ENCODE measurements at regions not wholly inside any gene's neighbourhood (a gene's known extent, or its start where the extent isn't known, plus 50 kb on each side); places are given as distances from the start of the nearest gene placed in this dataset.

DNA sequence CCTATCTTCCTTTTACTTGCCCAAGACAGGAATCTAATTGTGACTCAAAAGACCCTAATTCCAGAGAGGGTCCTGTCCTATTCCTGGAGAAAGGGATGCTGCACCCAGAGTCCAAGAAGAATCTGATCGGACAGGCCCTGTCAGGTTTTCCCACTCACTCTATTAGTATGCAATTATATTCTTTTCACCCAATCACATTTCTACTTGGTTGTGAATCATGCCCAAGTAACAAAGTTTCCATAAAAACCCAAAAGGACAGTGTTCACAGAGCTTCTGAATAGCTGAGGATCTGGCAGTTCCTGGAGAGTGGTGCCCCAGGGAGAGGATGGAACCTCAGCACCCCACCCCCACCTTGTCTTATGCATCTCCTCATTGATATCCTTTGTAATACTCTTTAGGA is 135.3 kb upstream of the SLITRK5 start:
- Mint-ChIP-seq H3K9me3 (peaks cover 13 to 15% of the 10 kb centered on the region in 2 donors), H3K27ac (no peak overlapping the region), H3K4me1 (no peaks in the 10 kb centered on the region), H3K36me3 (no peaks in the 10 kb centered on the region), H3K27me3 (ENCODE audit: low read depth in 2 of 2) (no peaks in the 10 kb centered on the region), H3K4me3 (no peak overlapping the region)
- no peak for ATAC-seq
- intact Hi-C loops (cut with micrococcal nuclease): no loop called here
- Histone ChIP-seq H3K27ac (ENCODE audit: low read length) (no peak overlapping the region), H3K27me3 (ENCODE audit: control insufficient read depth, insufficient read depth, low read length) (no peaks in the 10 kb centered on the region), H3K4me3 (ENCODE audit: low read length) (no peak overlapping the region), H3K9me3 (ENCODE audit: control insufficient read depth, insufficient read depth, low read length) (peaks cover 3% of the 10 kb centered on the region), H3K4me1 (ENCODE audit: control insufficient read depth, insufficient read depth, low read length) (no peaks in the 10 kb centered on the region), H3K36me3 (ENCODE audit: control insufficient read depth, insufficient read depth, low read length) (no peaks in the 10 kb centered on the region)
- no peak for DNase-seq
- TF ChIP-seq, protein P1, sequence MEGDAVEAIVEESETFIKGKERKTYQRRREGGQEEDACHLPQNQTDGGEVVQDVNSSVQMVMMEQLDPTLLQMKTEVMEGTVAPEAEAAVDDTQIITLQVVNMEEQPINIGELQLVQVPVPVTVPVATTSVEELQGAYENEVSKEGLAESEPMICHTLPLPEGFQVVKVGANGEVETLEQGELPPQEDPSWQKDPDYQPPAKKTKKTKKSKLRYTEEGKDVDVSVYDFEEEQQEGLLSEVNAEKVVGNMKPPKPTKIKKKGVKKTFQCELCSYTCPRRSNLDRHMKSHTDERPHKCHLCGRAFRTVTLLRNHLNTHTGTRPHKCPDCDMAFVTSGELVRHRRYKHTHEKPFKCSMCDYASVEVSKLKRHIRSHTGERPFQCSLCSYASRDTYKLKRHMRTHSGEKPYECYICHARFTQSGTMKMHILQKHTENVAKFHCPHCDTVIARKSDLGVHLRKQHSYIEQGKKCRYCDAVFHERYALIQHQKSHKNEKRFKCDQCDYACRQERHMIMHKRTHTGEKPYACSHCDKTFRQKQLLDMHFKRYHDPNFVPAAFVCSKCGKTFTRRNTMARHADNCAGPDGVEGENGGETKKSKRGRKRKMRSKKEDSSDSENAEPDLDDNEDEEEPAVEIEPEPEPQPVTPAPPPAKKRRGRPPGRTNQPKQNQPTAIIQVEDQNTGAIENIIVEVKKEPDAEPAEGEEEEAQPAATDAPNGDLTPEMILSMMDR (IDR thresholded peaks at IDR 0.05): no peak
- WGBS (ENCODE audit: insufficient coverage): 89% methylated on average over 1 of the region's 1 CpG

DNA sequence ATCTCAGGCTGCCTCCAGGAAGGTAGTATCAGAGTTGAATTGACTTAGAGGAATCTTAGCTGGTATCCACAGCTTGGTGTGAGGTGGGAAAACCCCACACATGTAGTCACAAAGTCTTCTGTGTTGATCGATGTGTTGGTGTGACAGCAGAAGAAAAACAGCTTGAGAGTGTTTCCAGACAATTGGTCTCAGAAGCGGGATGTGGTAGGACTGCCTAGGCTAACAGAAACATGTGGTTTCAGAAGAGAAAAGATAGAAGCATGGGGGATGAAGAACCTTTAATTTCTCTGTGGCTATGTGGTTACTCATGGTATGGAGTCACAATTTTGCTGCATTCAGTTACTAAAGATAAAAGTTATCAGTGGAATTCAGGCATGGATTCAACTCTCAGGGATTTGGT is 134.7 kb upstream of the SLITRK5 start:
- intact Hi-C loops (cut with micrococcal nuclease): no loop called here
- 82% methylated on average over 2 of the region's 2 CpGs for WGBS (ENCODE audit: insufficient coverage)
- Mint-ChIP-seq H3K36me3 (no peaks in the 10 kb centered on the region), H3K27ac (no peak overlapping the region), H3K4me3 (no peak overlapping the region), H3K4me1 (no peaks in the 10 kb centered on the region), H3K9me3 (peaks cover 12% of the 10 kb centered on the region in 2 donors), H3K27me3 (ENCODE audit: low read depth in 2 of 2) (no peaks in the 10 kb centered on the region)
- DNase-seq (no peak), ATAC-seq (peak in 1 of 3 donors; percentile 22)
- H3K27ac ChIP-seq (ENCODE audit: low read length): no peak overlapping the region
- H3K4me3 ChIP-seq (ENCODE audit: low read length): no peak overlapping the region
- H3K27me3 ChIP-seq (ENCODE audit: control insufficient read depth, insufficient read depth, low read length): no peaks in the 10 kb centered on the region
- peaks cover 3% of the 10 kb centered on the region for H3K9me3 ChIP-seq (ENCODE audit: control insufficient read depth, insufficient read depth, low read length)
- no peaks in the 10 kb centered on the region for H3K36me3 ChIP-seq (ENCODE audit: control insufficient read depth, insufficient read depth, low read length)
- TF ChIP-seq, protein P1 (IDR thresholded peaks at IDR 0.05): no peak
- H3K4me1 ChIP-seq (ENCODE audit: control insufficient read depth, insufficient read depth, low read length): no peaks in the 10 kb centered on the region

DNA sequence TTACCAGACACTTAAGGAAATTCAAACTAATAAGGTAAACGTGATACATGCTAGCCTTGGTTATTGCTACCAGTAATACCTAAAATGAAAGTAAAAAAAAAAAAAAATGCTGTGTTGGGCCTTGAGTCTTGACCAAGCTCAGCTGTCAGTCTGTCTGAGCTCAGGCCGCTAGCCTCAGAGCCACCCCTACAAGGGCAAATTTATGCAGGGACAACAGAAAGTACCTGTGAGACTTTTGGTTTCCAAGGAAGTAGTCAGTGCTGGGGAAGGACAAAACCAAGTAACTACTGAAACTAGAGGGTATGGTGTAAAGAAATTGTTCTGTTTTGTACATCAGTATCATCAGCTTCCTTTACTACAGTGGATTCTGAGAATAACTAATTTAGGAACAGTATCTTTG is 134.3 kb upstream of the SLITRK5 start:
- Mint-ChIP-seq H3K4me1 (no peaks in the 10 kb centered on the region), H3K9me3 (peaks cover 12% of the 10 kb centered on the region in 2 donors), H3K27me3 (ENCODE audit: low read depth in 2 of 2) (no peaks in the 10 kb centered on the region), H3K27ac (no peak overlapping the region), H3K36me3 (no peaks in the 10 kb centered on the region), H3K4me3 (no peak overlapping the region)
- DNase-seq (no peak), ATAC-seq (no peak)
- Histone ChIP-seq H3K9me3 (ENCODE audit: control insufficient read depth, insufficient read depth, low read length) (peaks cover 3% of the 10 kb centered on the region), H3K4me3 (ENCODE audit: low read length) (no peak overlapping the region), H3K27me3 (ENCODE audit: control insufficient read depth, insufficient read depth, low read length) (no peaks in the 10 kb centered on the region), H3K27ac (ENCODE audit: low read length) (no peak overlapping the region), H3K4me1 (ENCODE audit: control insufficient read depth, insufficient read depth, low read length) (no peaks in the 10 kb centered on the region), H3K36me3 (ENCODE audit: control insufficient read depth, insufficient read depth, low read length) (no peaks in the 10 kb centered on the region)
- intact Hi-C loops (cut with micrococcal nuclease): no loop called here
- WGBS (ENCODE audit: insufficient coverage): 76% methylated on average over 2 of the region's 2 CpGs
- TF ChIP-seq, protein P1 (IDR thresholded peaks at IDR 0.05): no peak

DNA sequence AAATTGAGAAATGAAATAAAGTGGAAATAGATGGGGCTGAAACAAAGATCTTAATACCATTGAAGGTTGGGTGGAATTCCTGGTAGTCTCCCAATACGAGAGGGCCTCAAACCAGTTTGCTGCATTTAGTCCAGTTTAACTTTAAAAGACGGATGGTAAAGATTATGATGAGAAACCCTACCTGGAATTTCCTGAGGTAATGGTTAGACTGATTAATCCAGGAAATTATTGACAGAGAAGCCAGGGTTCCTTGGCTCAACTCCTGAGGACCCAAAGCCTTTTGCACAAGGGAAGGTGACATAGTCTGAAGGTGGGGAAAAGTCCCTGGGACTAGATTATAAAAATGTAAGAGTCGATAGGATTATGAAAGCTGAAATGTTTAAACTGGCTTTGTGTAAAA is 133.2 kb upstream of the SLITRK5 start:
- intact Hi-C loops (cut with micrococcal nuclease): no loop called here
- H3K4me3 ChIP-seq (ENCODE audit: low read length): no peak overlapping the region
- WGBS (ENCODE audit: insufficient coverage): 92% methylated on average over 3 of the region's 3 CpGs
- Mint-ChIP-seq H3K9me3 (peaks cover 12% of the 10 kb centered on the region in 2 donors), H3K4me3 (no peak overlapping the region), H3K4me1 (no peaks in the 10 kb centered on the region), H3K36me3 (no peaks in the 10 kb centered on the region), H3K27me3 (ENCODE audit: low read depth in 2 of 2) (no peaks in the 10 kb centered on the region), H3K27ac (no peak overlapping the region)
- ATAC-seq (no peak), DNase-seq (no peak)
- no peak overlapping the region for H3K27ac ChIP-seq (ENCODE audit: low read length)
- H3K4me1 ChIP-seq (ENCODE audit: control insufficient read depth, insufficient read depth, low read length): no peaks in the 10 kb centered on the region
- TF ChIP-seq, protein P1 (IDR thresholded peaks at IDR 0.05): no peak
- H3K27me3 ChIP-seq (ENCODE audit: control insufficient read depth, insufficient read depth, low read length): no peaks in the 10 kb centered on the region
- H3K36me3 ChIP-seq (ENCODE audit: control insufficient read depth, insufficient read depth, low read length): no peaks in the 10 kb centered on the region
- peaks cover 3% of the 10 kb centered on the region for H3K9me3 ChIP-seq (ENCODE audit: control insufficient read depth, insufficient read depth, low read length)
